B cell (primary cell): ENCODE measurements at regions not wholly inside any gene's neighbourhood (a gene's known extent, or its start where the extent isn't known, plus 50 kb on each side); places are given as distances from the start of the nearest gene placed in this dataset.

Source experiments
- ATAC-seq: fragments of 200-7000 bp; cut with Tn5 transposase; one replicate; pipeline ENCODE4 v1.10.0; 2021; ENCODE audit warnings: low read depth, mild to moderate bottlenecking, moderate number of reproducible peaks, moderate library complexity
- CTCF ChIA-PET: fragments of 350-600 bp; sonication (Branson Sonifier 250); formaldehyde crosslinking; loops from one replicate; lab custom pipeline; 2021; ENCODE audit warnings: antibody characterized with exemption, inconsistent platforms; lab: Charles Lee
- POLR2A ChIA-PET: fragments of 350-600 bp; sonication (Branson Sonifier 250); formaldehyde crosslinking; loops from one replicate; lab custom pipeline; 2021; ENCODE audit warnings: antibody characterized with exemption; lab: Charles Lee
- DNase-seq: peaks from one replicate; pipeline ENCODE4 v3.0.0; 2013
- H2AFZ ChIP-seq: 2 replicates; pipeline ENCODE4 v1.6.1; 2012; ENCODE audit warnings: mild to moderate bottlenecking, low read depth, low read length; ENCODE audit not compliant: insufficient read depth, poor library complexity, severe bottlenecking
- H3K27ac ChIP-seq, 2 donors: 1 replicate in 1 of 2; 2 replicates in 1 of 2; pipeline ENCODE4 v1.5.1; 2012 to 2013; ENCODE audit warnings: low read length in 2 of 2, mild to moderate bottlenecking in 2 of 2, moderate library complexity in 1 of 2
- H3K27me3 ChIP-seq, 4 experiments: fragments of 200-600 bp in 1 of 4; sonication (generic) in 1 of 4; replicated peaks in 1 of 4; 1 replicate in 2 of 4; 2 replicates in 2 of 4; pipeline versions ENCODE4 v1.6.1 to v1.7.0; 2013 to 2016; ENCODE audit warnings: low read length in 3 of 4, mild to moderate bottlenecking in 2 of 4, mixed read lengths in 1 of 4, moderate library complexity in 1 of 4; ENCODE audit not compliant: insufficient read depth in 4 of 4, control insufficient read depth in 3 of 4; ENCODE audit errors: control extremely low read depth in 1 of 4
- H3K36me3 ChIP-seq, 2 experiments: replicated peaks in 1 of 2; 1 replicate in 1 of 2; 2 replicates in 1 of 2; pipeline versions ENCODE4 v1.6.1 to v1.7.1; 2013; ENCODE audit warnings: low read length in 1 of 2; ENCODE audit not compliant: insufficient read depth in 2 of 2, control insufficient read depth in 1 of 2; ENCODE audit errors: control extremely low read depth in 1 of 2, extremely low read depth in 1 of 2
- H3K4me1 ChIP-seq, 2 donors: fragments of 200-600 bp in 1 of 2; sonication (generic) in 1 of 2; 1 replicate in 1 of 2; 2 replicates in 1 of 2; pipeline versions ENCODE4 v1.5.1 to v1.6.1; 2013 to 2017; ENCODE audit warnings: low read length in 2 of 2; ENCODE audit not compliant: control insufficient read depth in 2 of 2, insufficient read depth in 2 of 2
- H3K4me2 ChIP-seq: replicated peaks from 2 replicates; pipeline ENCODE3; 2012; ENCODE audit warnings: mild to moderate bottlenecking, low read depth, low read length; ENCODE audit not compliant: poor library complexity, severe bottlenecking
- H3K4me3 ChIP-seq, 5 experiments: fragments of 200-600 bp in 1 of 5; sonication (generic) in 1 of 5; 1 replicate in 3 of 5; 2 replicates in 2 of 5; pipeline versions ENCODE4 v1.5.1 to v1.7.0; 2011 to 2016; ENCODE audit warnings: low read length in 4 of 5, mild to moderate bottlenecking in 4 of 5, low read depth in 2 of 5, control low read depth in 1 of 5, moderate library complexity in 1 of 5; ENCODE audit not compliant: insufficient read depth in 1 of 5; ENCODE audit errors: control extremely low read depth in 1 of 5, extremely low read depth in 1 of 5
- H3K79me2 ChIP-seq: fragments of 200-600 bp; sonication (generic); one replicate; pipeline ENCODE4 v1.6.0; 2016; ENCODE audit warnings: low read length; ENCODE audit not compliant: control insufficient read depth, insufficient read depth
- H3K9ac ChIP-seq: fragments of 200-600 bp; sonication (generic); 2 replicates; pipeline ENCODE4 v1.6.1; 2017; ENCODE audit warnings: mild to moderate bottlenecking, low read length, moderate library complexity
- H3K9me3 ChIP-seq, 3 donors: one replicate each; pipeline versions ENCODE4 v1.6.1 to v1.7.1; 2013; ENCODE audit warnings: low read length in 2 of 3; ENCODE audit not compliant: control insufficient read depth in 2 of 3, insufficient read depth in 1 of 3; ENCODE audit errors: control extremely low read depth in 1 of 3
- H4K20me1 ChIP-seq: 2 replicates; pipeline ENCODE4 v1.6.0; 2012; ENCODE audit warnings: mild to moderate bottlenecking, low read length; ENCODE audit not compliant: insufficient read depth, control insufficient read depth, poor library complexity, severe bottlenecking
- H3K27ac Mint-ChIP-seq: one replicate; pipeline ENCODE4 v1.8.0; 2021; ENCODE audit warnings: mixed read lengths
- H3K27me3 Mint-ChIP-seq: one replicate; pipeline ENCODE4 v1.8.0; 2021; ENCODE audit warnings: mixed read lengths
- H3K4me1 Mint-ChIP-seq: one replicate; pipeline ENCODE4 v1.8.0; 2021; ENCODE audit warnings: mixed read lengths
- H3K4me3 Mint-ChIP-seq: one replicate; pipeline ENCODE4 v1.8.0; 2021; ENCODE audit warnings: mixed read lengths
- H3K9me3 Mint-ChIP-seq: one replicate; pipeline ENCODE4 v1.8.0; 2022; ENCODE audit warnings: mixed read lengths; ENCODE audit not compliant: insufficient read depth
- CTCF ChIP-seq: fragments of 200-600 bp; IDR thresholded peaks from one replicate; pipeline ENCODE4 v1.8.0; 2022; ENCODE audit warnings: antibody characterized with exemption, mild to moderate bottlenecking
- EZH2 ChIP-seq: IDR thresholded peaks from 2 replicates; pipeline ENCODE4 v1.6.1; 2012; ENCODE audit warnings: borderline replicate concordance, low read depth, mild to moderate bottlenecking, moderate library complexity, low read length; ENCODE audit not compliant: insufficient read depth, poor library complexity, severe bottlenecking
- WGBS: methylation state at CpG from one replicate; pipeline ENCODE4 v1.1.5; 2013; ENCODE audit warnings: missing lambda C conversion rate; ENCODE audit not compliant: insufficient coverage; 5-methylcytosine and 5-hydroxymethylcytosine counted together
- intact Hi-C: fragments of 100-400 bp; cut with micrococcal nuclease; formaldehyde crosslinking; loops from one replicate; pipeline ENCODE4 v1.10.0; 2022

- H2AFZ ChIP-seq, result no peak overlapping the region
- no peaks in the 10 kb centered on the region for H3K4me1 ChIP-seq
- no peaks in the 10 kb centered on the region for H4K20me1 ChIP-seq
- Mint-ChIP-seq H3K4me3 (no peak overlapping the region), H3K27me3 (no peaks in the 10 kb centered on the region), H3K9me3 (no peaks in the 10 kb centered on the region), H3K27ac (no peak overlapping the region), H3K4me1 (no peaks in the 10 kb centered on the region)
- ChIA-PET CTCF (no interaction called here), POLR2A (no interaction called here)
- no peak for DNase-seq
- H3K9ac ChIP-seq, result no peak overlapping the region
- H3K36me3 ChIP-seq, result no peaks in the 10 kb centered on the region
- H3K4me2 ChIP-seq, result no peak overlapping the region
- 100% methylated on average over 1 of the region's 1 CpG for WGBS
- H3K4me3 ChIP-seq, result no peak overlapping the region
- H3K27ac ChIP-seq, result no peak overlapping the region
- ATAC-seq, result no peak
- H3K79me2 ChIP-seq, result no peaks in the 10 kb centered on the region
- no peak for TF ChIP-seq EZH2
- no peak for TF ChIP-seq CTCF
- no peaks in the 10 kb centered on the region for H3K9me3 ChIP-seq
- H3K27me3 ChIP-seq, result no peaks in the 10 kb centered on the region
- intact Hi-C loops, result no loop called here
Observed at GRCh38 chr7:84509522-84509921, 314.9 kb upstream of the SEMA3A start.

- POLR2A ChIA-PET, result no interaction called here
- Histone ChIP-seq H4K20me1 (no peaks in the 10 kb centered on the region), H3K9me3 (no peaks in the 10 kb centered on the region), H3K4me1 (no peaks in the 10 kb centered on the region), H3K27ac (no peak overlapping the region), H3K4me3 (no peak overlapping the region), H3K79me2 (no peaks in the 10 kb centered on the region), H2AFZ (no peak overlapping the region), H3K4me2 (no peak overlapping the region), H3K27me3 (no peaks in the 10 kb centered on the region), H3K36me3 (no peaks in the 10 kb centered on the region), H3K9ac (no peak overlapping the region)
- CTCF ChIA-PET, result no interaction called here
- DNase-seq (no peak), ATAC-seq (no peak)
- Mint-ChIP-seq H3K27me3 (no peaks in the 10 kb centered on the region), H3K27ac (no peak overlapping the region), H3K9me3 (no peaks in the 10 kb centered on the region), H3K4me1 (no peaks in the 10 kb centered on the region), H3K4me3 (no peak overlapping the region)
- WGBS, result 100% methylated on average over 3 of the region's 4 CpGs
- intact Hi-C loops, result no loop called here
- TF ChIP-seq EZH2 (no peak), CTCF (no peak)
Observed at GRCh38 chr7:84508606-84509005, 314.0 kb upstream of the SEMA3A start.
